CD4-positive, alpha-beta T cell treated with Interferon alpha-2 for 1 hour (primary cell): ENCODE measurements at regions not wholly inside any gene's neighbourhood (a gene's known extent, or its start where the extent isn't known, plus 50 kb on each side); places are given as distances from the start of the nearest gene placed in this dataset.
"Not testable (repeated sequence)": the region's sequence is repeated elsewhere in the genome, so short reads cannot be mapped to it uniquely, and the experiment has no call there.

ENCODE experiments used
- DNase-seq, 2 donors: peaks; one replicate each; pipeline ENCODE4 v3.0.0-alpha.2; 2020 to 2022

- DNase-seq, result no peak
Observed at GRCh38 chr15:46880791-46881190, 836.5 kb upstream of the SEMA6D start.

GRCh38 chr15:46892621-46893160, 824.6 kb upstream of the SEMA6D start:
- DNase-seq, result no peak

GRCh38 chr15:46894644-46895043, 822.7 kb upstream of the SEMA6D start:
- DNase-seq, result no peak

GRCh38 chr15:46897266-46897665, 820.0 kb upstream of the SEMA6D start:
- no peak for DNase-seq

- DNase-seq, result no peak
Observed at GRCh38 chr15:46901001-46901400, 816.3 kb upstream of the SEMA6D start.

- no peak for DNase-seq
Observed at GRCh38 chr15:46917721-46918252, 799.5 kb upstream of the SEMA6D start.

- no peak for DNase-seq
Observed at GRCh38 chr15:46918462-46919140, 798.7 kb upstream of the SEMA6D start.

GRCh38 chr15:46921891-46922290, 795.4 kb upstream of the SEMA6D start:
- DNase-seq, result no peak

- no peak for DNase-seq
Observed at GRCh38 chr15:46930426-46930825, 786.9 kb upstream of the SEMA6D start.

- no peak for DNase-seq
Observed at GRCh38 chr15:46933332-46933731, 784.0 kb upstream of the SEMA6D start.

- no peak for DNase-seq
Observed at GRCh38 chr15:46934851-46935250, 782.5 kb upstream of the SEMA6D start.

- DNase-seq, result no peak
Observed at GRCh38 chr15:46938169-46938568, 779.1 kb upstream of the SEMA6D start.

- DNase-seq, result no peak
Observed at GRCh38 chr15:46941241-46941640, 776.1 kb upstream of the SEMA6D start.

- no peak for DNase-seq
Observed at GRCh38 chr15:46946953-46947352, 770.4 kb upstream of the SEMA6D start.

GRCh38 chr15:46955576-46955975, 761.7 kb upstream of the SEMA6D start:
- DNase-seq, result no peak

GRCh38 chr15:46956456-46956855, 760.8 kb upstream of the SEMA6D start:
- DNase-seq, result no peak

GRCh38 chr15:46956881-46957280, 760.4 kb upstream of the SEMA6D start:
- DNase-seq, result no peak

GRCh38 chr15:46960581-46960980, 756.7 kb upstream of the SEMA6D start:
- no peak for DNase-seq

GRCh38 chr15:46961795-46962194, 755.5 kb upstream of the SEMA6D start:
- DNase-seq, result no peak

GRCh38 chr15:46988055-46988454, 729.2 kb upstream of the SEMA6D start:
- DNase-seq, result not testable (repeated sequence)

GRCh38 chr15:46996359-46996758, 720.9 kb upstream of the SEMA6D start:
- no peak for DNase-seq

GRCh38 chr15:46997501-46997900, 719.8 kb upstream of the SEMA6D start:
- no peak for DNase-seq

- DNase-seq, result no peak
Observed at GRCh38 chr15:47003568-47003967, 713.7 kb upstream of the SEMA6D start.

- no peak for DNase-seq
Observed at GRCh38 chr15:47013446-47013845, 703.9 kb upstream of the SEMA6D start.
